COLO668 (cell line): ENCODE measurements at regions not wholly inside any gene's neighbourhood (a gene's known extent, or its start where the extent isn't known, plus 50 kb on each side); places are given as distances from the start of the nearest gene placed in this dataset.

Source experiments
- DNase-seq: peaks from one replicate; lab custom pipeline; 2025; ENCODE audit not compliant: unreplicated experiment; lab: John Stamatoyannopoulos, UW

DNA sequence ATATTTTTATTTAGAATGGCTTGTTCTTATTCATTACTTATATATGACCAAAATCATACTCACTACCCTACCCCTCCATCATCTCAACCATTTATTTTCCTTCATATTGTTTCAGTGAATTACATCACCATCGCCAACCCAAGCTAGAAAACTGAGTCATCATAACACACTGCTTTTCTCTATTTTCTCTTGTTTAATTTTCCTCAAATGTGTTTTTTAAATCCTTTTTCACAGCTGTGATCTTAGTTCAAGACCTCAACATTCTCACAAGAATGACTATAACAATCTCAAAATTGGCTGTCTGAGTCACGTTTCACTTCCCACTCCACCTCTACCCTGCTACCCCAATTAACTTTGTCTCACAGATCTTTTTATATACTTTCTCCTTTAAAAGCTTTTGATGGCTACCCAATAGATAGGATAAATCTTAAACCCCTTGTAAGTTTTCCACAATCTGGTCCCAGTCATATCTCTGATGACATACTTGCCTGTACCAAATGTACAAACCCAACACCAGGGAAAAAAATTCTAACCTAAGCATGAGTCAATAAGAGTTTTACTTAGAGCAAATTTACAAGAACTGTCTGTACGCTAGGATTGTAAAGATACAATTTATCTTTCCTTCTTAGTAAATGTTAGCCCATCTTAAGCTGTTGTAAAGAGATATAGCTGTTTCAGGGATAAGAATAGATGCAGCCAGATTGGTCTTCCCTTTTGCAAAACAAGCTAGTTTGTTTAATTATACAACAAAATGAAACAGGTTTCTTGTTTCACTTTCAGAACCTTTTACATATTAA, 635.1 kb upstream of the SLC39A10 start:
- DNase-seq = no peak

DNA sequence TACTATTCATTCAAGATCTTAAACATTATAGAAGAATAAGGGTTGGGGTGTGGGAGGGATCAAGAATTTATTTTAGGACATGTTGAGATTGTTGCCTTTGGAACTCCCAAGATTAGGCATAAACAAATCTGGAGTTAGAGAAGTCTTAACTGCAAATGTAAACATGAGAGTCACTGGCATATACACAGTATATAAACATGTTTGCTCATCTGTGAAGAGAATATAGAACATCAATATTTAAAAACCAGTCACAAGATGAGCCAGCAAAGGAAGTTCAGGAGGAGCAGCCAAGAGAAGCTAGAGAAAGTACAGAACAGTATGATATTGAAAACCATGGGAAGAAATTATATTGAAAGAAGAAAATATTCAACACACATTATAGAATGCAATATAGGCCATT, 638.6 kb upstream of the SLC39A10 start:
- no peak for DNase-seq

DNA sequence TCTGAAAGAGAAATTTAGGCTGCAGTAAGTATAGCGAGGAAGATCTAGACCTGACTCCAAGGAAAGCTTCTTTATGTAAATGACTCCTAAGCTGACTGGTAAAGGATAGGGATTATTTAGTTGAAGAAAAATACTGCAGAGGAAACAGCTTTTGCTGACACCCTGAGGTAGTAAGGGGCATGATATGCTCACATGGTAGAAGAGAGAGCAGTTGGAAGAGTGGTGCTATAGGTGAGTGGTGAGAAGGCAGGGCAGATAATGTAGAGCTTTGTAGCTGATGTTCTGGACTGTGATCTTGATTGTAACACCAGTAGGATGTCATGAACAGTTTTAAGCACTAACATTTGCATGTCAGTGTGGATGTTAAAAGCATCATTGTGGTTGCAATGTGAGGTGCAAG, 639.1 kb upstream of the SLC39A10 start:
- no peak for DNase-seq

DNA sequence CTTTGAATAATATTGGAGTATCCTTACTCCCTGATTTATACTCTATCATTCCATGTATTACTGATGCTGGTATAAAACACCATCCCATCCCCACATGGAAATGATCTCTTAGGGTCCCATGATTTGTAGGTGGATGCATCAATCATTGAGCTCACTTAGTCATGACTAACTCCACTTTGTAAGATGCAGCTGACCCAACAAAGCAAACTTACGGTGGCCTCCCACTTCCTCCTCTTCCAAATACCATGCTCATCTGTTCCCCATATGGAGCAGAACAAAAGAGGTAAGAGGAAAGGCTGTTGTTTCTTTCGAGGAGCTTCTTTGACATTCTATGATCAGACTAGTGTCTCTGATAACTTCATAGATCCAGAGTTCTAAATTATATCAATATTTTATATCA, 640.2 kb upstream of the SLC39A10 start:
- no peak for DNase-seq

DNA sequence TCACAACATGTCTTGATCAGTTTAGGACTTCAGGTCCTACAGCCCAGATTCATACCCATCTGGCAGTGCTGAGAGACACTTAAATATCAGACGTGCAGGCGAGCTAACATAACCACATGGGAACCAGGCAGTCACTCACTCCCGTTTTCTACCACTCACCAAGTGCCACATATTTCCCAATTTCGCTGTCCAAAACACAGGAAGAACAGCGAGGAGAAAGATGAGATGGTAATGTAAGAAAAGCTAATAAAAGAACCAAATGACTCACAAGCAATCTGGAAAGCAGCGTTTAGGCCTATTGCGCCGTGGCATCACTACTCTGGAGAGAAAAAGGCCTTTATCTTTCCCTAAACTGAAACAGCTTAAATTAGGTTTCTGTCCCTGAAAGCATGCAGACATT, 647.8 kb upstream of the SLC39A10 start:
- no peak for DNase-seq

DNA sequence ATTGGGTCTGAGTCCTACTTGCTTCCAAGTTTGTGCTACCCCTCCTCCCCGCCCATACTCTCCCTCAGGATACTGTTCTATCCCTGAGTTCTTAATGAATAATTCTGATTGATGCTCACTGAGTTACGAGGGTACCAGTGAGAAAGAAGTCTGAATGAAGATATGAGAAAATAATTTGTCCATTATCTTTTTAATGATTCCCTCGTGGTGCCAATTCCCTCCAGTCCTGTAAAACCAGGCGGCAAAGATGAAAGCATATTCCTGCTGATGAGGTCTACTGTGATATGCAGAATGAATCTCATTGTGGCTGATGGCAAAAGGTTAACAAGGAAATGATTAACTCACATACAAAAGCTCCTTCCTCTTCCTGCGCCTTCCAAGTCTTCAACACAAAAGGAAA, 650.2 kb upstream of the SLC39A10 start:
- no peak for DNase-seq

DNA sequence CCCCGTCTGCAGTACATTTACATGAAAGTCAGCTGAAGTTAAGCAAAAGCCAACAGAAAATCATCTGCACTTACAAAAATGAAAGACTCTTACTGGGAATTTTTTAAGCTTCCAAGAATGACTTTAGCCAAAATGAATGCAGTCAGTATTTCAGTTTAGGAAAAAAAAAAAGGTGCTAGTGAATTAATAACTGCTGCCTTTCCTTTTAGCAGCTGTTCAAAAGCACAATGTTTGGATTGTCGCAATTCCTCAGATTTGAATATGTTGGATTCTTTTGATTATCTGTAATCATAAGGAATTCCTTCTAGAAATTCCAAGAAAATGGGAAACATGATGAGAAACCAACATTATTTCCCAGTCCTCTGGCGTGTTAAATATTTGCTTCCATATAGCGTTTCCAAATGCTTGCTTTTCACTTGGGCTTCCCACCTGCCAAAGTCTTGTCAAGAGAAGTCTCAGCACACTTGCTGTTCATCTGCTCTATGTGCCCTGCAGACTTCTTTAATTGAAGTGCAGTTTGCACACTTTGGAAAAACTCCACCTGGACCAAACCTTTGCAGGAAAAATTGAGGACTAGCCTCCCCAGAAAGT, 653.0 kb upstream of the SLC39A10 start:
- no peak for DNase-seq

DNA sequence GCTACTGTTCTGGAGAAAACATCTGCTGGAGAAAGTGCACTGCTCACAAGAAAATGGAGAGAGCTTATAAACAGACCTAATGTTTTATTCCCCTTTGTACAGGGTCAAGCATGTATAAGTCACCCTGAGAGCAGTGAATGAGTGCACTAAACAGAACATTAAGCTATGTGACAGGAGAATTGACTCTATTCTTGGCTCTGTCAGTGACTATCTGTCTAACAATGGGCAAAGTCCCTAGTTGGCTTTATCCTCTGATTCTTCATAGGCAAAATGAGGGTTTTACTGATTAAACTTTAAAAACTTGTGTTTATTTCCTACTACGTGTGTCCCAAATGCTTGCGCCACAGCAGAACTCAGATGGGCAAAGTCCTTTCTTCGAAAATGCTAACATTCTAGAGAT, 655.1 kb upstream of the SLC39A10 start:
- DNase-seq = no peak

DNA sequence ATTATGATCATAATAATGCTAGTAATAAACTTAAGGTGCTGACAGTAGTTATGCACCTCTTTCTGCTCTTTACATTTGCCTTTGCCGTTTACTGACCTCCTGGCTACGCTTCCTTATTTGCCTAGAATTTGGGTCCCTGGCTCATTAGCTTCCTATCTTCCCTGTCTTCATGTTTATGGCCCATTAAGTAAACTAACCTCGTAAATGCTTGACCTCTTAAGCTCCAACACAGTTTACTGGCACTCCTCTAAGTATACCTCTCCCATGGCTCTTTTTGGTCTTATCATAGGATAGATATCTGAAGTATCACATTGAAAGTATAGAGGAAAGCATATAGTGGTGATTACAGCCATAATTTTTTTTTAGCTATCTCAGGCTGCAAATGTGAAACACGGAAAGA, 657.3 kb upstream of the SLC39A10 start:
- no peak for DNase-seq

DNA sequence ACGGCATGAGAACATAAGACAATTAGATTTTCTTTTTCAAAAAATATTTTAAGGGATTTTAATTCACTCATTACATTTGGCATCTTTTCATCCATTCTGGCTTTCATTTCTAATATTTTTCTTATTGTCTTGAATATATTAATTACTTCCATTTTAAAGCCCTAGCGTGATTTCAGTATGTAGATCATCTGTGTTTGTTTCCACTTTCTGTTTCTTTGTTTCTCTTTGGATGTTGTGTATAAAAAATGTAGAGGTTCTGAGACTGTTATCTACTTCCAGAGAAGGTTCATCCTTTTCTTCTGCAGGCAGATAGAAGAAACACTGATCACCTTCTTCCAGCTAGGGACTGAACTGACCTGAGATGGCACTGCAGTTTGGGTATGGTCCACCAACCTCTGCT, 664.4 kb upstream of the SLC39A10 start:
- DNase-seq = no peak

DNA sequence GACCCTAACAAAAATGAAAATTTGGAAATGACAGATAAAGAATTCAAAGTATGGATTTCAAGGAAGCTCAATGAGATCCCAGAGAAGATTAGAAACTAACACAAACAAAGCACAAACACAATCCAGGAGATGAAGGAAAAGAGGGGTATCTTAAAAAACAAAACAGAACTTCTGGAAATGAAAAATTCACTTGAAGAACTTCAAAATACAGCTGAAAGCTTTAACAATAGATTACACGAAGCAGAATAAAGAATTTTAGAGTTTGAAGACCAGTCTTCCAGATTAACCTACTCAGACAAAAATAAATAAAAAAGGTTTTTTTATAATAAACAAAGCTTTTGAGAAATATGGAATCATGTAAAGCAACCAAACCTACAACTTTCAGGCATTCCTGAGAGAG, 671.8 kb upstream of the SLC39A10 start:
- DNase-seq = no peak

DNA sequence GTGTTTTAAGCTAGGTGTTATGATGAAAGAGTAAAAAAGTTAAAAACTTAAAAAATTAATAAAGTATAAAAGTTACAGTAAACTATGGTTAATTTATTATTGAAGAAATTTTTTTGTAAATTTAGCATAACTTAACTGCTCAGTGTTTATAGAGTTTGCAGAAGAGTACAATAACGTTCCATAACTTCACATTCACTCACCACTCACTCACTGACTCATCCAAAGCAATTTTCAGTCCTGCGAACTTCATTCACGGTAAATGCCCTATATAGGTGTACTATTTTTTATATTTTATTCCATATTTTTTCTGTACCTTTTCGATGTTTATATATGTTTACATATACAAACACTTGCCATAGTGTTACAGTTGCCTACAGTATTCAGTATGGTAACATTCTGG, 694.8 kb upstream of the SLC39A10 start:
- no peak for DNase-seq

DNA sequence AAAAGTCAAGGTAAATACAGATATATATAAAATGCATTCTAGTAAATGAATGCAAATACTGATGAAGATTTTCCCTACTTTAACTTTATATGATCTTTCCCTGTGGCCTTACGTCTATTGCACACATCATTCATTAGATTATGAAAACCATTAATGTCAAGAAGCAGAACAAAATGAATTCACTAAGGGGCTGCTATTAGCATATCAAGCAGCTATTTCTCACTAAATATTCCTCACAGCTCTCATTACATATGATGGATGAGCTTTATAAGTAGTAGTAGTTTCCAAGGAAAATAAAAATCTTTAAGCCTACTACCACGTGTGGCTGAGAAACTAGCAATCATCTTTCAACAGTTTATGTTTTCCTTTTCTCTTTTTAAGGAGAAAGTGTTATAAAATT, 702.8 kb upstream of the SLC39A10 start:
- DNase-seq = no peak

DNA sequence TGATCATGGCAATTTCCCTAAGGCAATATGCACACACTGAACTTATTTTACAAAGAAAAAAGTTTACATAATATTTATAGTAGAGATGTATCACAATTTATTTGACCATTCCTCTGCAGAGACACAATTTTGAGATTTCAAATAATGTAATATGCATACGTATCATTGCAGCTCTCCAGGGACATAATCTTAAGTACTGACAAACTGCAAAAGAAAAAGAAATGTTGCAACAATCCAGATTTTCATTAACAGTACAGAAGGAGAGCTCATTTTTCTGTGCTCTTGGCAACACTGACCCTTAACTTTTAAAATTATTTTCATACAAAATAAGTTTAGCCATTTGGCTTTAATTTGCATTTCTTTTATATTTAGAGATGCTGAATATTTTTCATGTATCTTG, 710.2 kb upstream of the SLC39A10 start:
- no peak for DNase-seq

DNA sequence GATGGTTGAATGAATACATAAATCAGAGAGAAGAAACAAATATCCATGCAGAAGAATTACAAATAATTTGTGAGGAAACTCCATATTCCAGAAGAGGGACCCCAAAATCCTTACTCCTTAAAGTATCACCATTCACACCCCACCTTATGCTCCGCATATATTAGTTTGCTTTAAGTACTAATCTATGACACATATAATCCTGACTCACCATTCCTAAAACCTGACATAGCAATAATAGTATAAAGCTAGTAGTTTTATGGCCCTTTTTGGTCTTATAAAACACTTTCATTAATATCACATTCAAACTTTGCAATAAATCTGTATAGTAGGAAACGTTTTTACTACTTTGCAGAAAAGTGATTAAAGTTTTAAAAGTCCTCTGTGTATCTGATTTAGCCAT, 719.0 kb upstream of the SLC39A10 start:
- DNase-seq = no peak

DNA sequence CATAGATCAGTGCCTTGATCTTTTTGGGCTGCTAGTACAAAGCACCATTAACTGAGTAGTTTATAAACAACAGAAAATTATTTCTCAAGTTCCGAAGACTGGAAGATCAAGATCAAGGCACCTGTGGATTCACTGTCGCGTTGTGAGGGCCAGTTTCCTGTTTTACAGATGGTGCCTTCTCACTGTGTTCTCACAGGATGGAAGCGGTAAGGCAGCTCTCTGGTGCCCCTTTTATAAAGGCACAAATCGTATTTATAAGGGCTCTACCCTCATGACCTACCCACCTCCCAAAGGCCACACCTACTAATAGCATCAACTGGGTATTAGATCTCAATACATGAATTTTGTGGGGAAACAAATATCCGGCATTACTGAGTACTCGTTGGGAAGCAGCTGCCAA, 729.5 kb upstream of the SLC39A10 start:
- no peak for DNase-seq

DNA sequence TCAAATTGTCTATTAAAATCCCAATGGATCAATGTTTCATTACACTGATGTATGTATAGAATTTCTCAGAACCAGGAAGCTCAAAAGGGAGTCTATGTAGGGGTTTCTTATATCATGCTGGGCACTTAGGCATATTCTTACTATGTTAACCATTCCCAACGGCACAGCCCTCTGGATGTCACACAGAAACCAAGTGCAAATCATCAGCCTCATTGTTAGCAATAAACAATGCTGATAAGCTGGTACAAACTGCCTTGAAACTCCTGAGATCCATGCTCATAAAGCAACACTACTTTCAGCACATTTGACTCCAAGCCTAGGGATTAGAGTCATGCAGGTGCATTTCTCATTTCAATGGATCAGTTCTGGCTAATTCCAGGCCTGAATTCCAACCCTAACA, 730.2 kb upstream of the SLC39A10 start:
- no peak for DNase-seq

DNA sequence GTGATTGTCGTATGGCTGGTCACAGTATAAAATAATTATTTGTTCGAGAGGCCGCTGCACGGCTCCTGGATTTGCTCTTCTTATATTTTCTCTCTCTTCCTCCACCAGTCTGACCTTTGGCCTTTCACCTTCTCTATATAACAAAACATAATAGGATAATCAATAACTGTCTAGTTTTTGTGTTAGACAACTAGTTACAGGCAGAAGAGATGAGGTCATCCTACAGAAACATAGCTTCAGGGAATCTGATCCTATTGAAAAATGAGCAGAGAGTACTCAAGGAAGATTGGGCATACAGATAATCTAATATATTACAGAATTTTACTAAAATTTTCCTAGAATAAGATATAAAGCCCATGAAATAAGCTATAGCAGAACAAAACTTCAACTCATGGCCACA, 731.3 kb upstream of the SLC39A10 start:
- DNase-seq = no peak

DNA sequence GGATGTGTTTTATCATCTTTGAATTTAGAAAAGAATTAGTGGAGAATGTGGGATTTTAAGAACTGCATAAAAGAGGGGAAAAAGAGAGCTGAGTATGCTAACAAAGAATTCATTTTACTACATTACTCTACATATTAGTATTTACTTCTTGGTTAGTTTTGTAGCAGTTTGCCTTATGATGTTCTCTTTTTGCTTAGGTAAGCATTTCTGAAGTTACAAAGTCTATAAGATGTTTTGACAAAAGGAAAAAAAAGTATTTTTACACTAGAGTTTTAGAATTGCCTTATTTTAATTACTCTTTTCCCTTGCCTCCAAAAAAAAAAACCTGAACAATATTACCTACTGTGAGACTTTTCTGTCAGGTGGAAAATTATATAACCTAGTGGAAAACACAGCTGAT, 739.5 kb upstream of the SLC39A10 start:
- DNase-seq = no peak

DNA sequence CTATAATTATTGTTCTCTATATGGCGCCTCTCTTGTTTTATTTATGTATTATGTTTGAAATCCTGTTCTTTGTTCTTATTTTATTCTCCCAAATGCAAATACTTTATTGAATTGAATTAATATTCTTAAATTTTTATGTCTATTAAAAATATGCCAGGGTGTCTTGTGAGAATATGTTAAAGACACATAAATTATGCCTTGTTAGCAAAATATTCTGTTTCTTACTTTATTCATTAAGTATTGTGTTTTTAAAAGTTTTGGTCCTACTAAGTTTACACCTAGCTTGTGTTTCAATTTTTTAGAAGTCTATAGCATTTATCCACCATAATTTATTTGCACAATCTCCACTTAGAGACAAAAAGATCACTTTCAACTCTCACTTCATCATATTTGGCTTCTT, 741.5 kb upstream of the SLC39A10 start:
- DNase-seq = no peak

DNA sequence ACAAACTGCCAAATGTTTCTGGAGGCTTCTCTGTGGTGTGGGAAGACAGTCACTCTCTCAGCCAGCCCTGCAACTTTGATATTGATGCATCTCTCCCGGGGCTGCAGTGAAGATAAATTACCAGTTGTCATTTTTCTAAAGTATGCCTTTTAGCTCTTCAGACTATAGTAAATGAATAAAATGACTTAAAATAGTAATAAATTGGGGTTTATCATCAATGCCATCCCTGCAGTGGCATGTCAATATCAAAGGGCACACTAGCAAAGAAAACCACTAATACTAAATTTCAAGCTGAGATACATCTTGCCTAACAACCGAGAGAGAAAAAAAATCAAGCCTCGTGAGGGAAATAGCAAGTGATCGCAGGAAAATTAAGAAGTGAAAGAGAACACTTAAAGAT, 749.5 kb upstream of the SLC39A10 start:
- no peak for DNase-seq

DNA sequence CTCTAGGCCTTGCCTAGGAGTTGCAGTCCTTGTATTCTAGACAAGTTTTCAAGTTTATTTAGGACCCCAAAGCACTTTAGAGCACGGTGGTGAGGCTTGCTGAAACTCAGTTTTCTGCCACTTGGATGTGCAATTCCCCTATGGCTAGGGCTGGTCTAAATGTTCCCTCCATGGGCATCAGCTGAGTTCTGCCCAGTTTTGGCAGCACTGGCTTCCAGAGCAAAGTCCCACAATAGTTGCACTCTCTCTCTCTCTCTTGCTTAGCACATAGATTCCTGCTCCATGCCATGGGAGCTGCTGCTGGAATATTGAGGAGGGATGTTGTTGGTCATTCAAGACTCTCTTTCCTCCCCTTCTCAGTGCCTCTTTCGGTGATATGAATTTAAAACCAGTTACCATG, 760.2 kb upstream of the SLC39A10 start:
- no peak for DNase-seq

DNA sequence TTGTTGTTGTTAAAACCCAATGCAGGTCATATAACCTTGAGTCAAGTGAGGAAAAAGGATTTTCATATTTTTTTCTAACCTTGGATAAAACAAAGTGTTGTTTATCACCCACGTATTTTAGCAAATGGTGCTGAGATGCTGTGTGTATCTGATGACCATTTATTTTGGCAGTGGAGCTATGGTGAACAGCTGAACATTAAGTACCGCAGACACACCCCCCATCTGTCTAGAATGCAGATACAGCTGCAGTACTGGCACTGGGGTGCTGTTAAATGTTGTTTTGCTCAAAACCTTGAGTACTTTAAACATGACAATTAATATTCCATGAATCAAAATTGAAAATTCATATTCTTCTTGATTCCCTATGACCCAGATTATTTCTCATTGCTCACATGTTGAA, 773.3 kb upstream of the SLC39A10 start:
- DNase-seq = no peak
